ENCODE measurements at regions not wholly inside any gene's neighbourhood (a gene's known extent, or its start where the extent isn't known, plus 50 kb on each side); places are given as distances from the start of the nearest gene placed in this dataset.

DNA sequence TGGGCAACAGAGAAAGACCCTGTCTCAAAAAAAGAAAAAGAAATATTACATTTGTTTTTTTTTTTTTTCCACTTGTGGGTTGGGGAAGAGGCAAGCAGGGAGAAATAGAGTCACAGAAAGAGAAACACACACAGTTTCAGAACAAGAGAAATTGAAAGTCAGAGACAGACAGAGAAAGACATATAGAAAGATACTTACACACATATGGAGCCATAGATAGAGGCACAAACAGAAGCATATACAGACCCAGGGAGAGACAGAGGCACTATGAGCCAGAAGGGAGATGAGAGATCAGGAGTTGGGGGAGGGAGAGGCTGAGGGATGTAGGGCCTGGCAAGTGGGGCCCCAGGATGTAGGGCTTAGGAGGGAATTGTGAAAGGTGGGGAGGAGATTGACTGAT, 55.2 kb upstream of the GIMD1 start:
- DNase-seq = no peak

DNA sequence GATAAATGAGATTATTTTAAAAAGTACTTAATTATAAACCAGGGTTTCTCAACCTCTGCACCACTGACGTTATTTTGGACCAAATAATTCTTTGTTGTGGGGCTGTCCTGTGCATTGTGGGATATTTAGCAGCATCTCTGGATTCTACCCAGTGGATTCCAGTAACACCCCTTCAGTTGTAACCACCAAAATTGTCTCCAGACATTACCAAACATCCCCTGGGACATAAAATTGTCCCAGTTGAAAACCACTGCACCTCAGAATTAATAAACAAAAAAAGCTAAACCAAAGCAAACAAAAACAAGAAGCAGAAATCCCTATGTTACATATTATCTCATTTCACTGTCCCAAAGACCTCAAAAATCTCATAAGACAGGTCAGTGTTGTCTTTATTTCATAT, 54.2 kb upstream of the GIMD1 start:
- no peak for DNase-seq

- DNase-seq = no peak
These were observed 53.1 kb upstream of the GIMD1 start for GRCh38 chr4:106421441-106422296.

GRCh38 chr4:106418444-106418843, 49.9 kb upstream of the GIMD1 start:
- no peak for DNase-seq

All from NCI-H446 treated with DMSO at 0.1 percent for 48 hours (cell line).